ENCODE measurements at regions not wholly inside any gene's neighbourhood (a gene's known extent, or its start where the extent isn't known, plus 50 kb on each side); places are given as distances from the start of the nearest gene placed in this dataset.

DNA sequence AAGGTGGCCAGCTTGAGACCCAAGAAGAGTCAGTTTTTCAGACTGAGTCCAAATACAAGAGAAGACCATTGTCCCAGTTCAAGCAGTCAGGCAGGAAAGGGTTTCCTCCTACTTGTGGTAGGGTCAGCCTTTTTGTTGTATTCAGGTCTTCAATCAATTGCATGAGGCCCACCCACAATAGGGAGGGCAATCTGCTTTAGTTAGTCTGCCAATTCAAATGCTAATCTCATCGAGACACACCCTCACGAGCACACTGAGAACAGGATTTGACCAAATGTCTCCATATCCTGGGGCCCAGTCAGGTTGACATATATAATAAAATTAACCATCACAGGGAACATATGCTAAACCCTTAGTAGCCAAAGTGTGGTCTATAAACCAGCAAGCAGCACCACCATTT lies 75.3 kb upstream of the FRMPD3 start:
- TF ChIP-seq, protein P1, sequence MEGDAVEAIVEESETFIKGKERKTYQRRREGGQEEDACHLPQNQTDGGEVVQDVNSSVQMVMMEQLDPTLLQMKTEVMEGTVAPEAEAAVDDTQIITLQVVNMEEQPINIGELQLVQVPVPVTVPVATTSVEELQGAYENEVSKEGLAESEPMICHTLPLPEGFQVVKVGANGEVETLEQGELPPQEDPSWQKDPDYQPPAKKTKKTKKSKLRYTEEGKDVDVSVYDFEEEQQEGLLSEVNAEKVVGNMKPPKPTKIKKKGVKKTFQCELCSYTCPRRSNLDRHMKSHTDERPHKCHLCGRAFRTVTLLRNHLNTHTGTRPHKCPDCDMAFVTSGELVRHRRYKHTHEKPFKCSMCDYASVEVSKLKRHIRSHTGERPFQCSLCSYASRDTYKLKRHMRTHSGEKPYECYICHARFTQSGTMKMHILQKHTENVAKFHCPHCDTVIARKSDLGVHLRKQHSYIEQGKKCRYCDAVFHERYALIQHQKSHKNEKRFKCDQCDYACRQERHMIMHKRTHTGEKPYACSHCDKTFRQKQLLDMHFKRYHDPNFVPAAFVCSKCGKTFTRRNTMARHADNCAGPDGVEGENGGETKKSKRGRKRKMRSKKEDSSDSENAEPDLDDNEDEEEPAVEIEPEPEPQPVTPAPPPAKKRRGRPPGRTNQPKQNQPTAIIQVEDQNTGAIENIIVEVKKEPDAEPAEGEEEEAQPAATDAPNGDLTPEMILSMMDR (IDR thresholded peaks at IDR 0.05), result no peak
- TF ChIP-seq POLR2A (IDR thresholded peaks at IDR 0.05), result no peak
